Right lobe of liver (tissue), 6 donors: ENCODE measurements at regions not wholly inside any gene's neighbourhood (a gene's known extent, or its start where the extent isn't known, plus 50 kb on each side); places are given as distances from the start of the nearest gene placed in this dataset.

Experiments
- ATAC-seq, 4 donors: fragments of 200-7000 bp; cut with Tn5 transposase; one replicate each; pipeline ENCODE4 v1.9.1; 2020; ENCODE audit warnings: mild to moderate bottlenecking in 4 of 4, moderate library complexity in 4 of 4
- DNase-seq, 3 donors: peaks; one replicate each; pipeline ENCODE4 v3.0.0-alpha.2; 2020
- H3K27ac ChIP-seq, 3 donors: fragments of 200-600 bp; one replicate each; pipeline ENCODE4 v1.8.0; 2022
- H3K27me3 ChIP-seq, 2 donors: fragments of 200-600 bp; one replicate each; pipeline ENCODE4 v1.8.0; 2022
- H3K36me3 ChIP-seq, 4 donors: fragments of 200-600 bp; sonication (generic) in 1 of 4; one replicate each; pipeline versions ENCODE4 v1.5.1 to v1.8.0; 2017 to 2022; ENCODE audit warnings: control low read depth in 1 of 4
- H3K4me1 ChIP-seq, 4 donors: fragments of 200-600 bp; sonication (generic) in 1 of 4; one replicate each; pipeline versions ENCODE4 v1.5.1 to v1.8.0; 2017 to 2022; ENCODE audit warnings: control low read depth in 1 of 4
- H3K4me3 ChIP-seq, 3 donors: fragments of 200-600 bp; one replicate each; pipeline ENCODE4 v1.8.0; 2022
- H3K9me3 ChIP-seq, 4 donors: fragments of 200-600 bp; sonication (generic) in 1 of 4; one replicate each; pipeline versions ENCODE4 v1.5.1 to v1.8.0; 2017 to 2022; ENCODE audit warnings: control low read depth in 1 of 4
- POLR2A ChIP-seq: fragments of 450-650 bp; IDR thresholded peaks from one replicate; pipeline ENCODE4 v1.6.1; 2017; ENCODE audit warnings: antibody characterized with exemption, mild to moderate bottlenecking
- WGBS: methylation state at CpG from one replicate; pipeline ENCODE4 v1.1.6; 2018; ENCODE audit warnings: low coverage, low lambda C conversion rate; ENCODE audit not compliant: insufficient coverage; ENCODE audit errors: missing lambda C conversion rate; 5-methylcytosine and 5-hydroxymethylcytosine counted together
- intact Hi-C, 2 donors: fragments of 100-400 bp; cut with DNase I; formaldehyde crosslinking; loops; one replicate each; pipeline versions ENCODE4 v1.11.2 to v1.14.1; 2022
- TF ChIP-seq, protein P1 (sequence below), 4 donors: fragments of 200-600 bp in 3 of 4; fragments of 450-650 bp in 1 of 4; IDR thresholded peaks; one replicate each; pipeline versions ENCODE4 v1.5.1 to v1.8.0; 2016 to 2022; ENCODE audit warnings: antibody characterized with exemption in 4 of 4, mild to moderate bottlenecking in 2 of 4
- donor health status: DM: no; HTN: yes; CAD: no.
- donor health status: DM: no; HTN: no; CAD: no.
- donor health status: DM: no; HTN: no; CAD: no.
- donor health status: DM: no; HTN: yes; CAD: no.
- donor health status: DM: no; HTN: yes; CAD: no.

DNA sequence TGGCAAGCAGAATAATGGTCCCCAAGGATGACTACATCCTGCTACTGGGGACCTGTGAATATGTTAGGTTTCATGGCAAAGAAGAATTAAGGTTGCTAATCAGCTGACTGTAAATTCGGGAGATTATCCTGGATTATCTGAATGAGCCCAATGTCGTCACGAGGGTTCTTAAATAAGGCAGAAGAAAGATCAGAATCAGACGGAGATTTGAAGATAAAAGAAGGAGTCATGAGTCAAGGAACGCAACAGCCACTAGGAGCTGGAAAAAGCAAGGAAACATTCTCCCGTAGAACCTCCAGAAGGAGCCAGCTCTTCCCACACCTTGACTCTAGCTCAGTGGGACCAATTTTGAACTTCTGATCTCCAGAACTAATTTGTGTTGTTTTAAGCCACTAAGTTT is 82.9 kb upstream of the APBB1IP start:
- H3K27me3 ChIP-seq: no peaks in the 10 kb centered on the region
- intact Hi-C loops: no loop called here
- H3K4me3 ChIP-seq: no peak overlapping the region
- no peak for DNase-seq
- no peak for ATAC-seq
- H3K36me3 ChIP-seq: no peaks in the 10 kb centered on the region
- no peak overlapping the region for H3K27ac ChIP-seq
- WGBS: 58% methylated on average over 5 of the region's 6 CpGs
- H3K9me3 ChIP-seq: no peaks in the 10 kb centered on the region
- no peaks in the 10 kb centered on the region for H3K4me1 ChIP-seq
- TF ChIP-seq POLR2A: no peak
- TF ChIP-seq, protein P1, sequence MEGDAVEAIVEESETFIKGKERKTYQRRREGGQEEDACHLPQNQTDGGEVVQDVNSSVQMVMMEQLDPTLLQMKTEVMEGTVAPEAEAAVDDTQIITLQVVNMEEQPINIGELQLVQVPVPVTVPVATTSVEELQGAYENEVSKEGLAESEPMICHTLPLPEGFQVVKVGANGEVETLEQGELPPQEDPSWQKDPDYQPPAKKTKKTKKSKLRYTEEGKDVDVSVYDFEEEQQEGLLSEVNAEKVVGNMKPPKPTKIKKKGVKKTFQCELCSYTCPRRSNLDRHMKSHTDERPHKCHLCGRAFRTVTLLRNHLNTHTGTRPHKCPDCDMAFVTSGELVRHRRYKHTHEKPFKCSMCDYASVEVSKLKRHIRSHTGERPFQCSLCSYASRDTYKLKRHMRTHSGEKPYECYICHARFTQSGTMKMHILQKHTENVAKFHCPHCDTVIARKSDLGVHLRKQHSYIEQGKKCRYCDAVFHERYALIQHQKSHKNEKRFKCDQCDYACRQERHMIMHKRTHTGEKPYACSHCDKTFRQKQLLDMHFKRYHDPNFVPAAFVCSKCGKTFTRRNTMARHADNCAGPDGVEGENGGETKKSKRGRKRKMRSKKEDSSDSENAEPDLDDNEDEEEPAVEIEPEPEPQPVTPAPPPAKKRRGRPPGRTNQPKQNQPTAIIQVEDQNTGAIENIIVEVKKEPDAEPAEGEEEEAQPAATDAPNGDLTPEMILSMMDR (IDR thresholded peaks at IDR 0.05): no peak

DNA sequence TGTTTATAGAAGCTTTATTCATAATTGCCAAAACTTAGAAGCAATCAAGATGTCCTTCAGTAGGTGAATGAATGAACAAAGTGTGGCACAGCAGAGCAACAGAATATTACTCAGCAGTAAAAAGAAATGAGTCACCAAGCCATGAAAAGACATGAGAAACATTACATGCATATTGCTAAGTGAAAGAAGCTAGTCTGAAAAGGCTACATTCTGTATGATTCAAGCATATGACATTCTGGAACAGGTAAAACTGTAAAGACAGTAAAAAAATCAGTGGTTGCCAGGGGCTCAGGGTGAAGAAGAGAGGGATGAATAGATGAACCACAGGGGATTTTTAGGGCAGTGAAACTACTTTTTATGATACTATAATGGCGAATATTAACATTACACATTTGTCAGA is 80.9 kb upstream of the APBB1IP start:
- TF ChIP-seq, protein P1 (IDR thresholded peaks at IDR 0.05): no peak
- TF ChIP-seq POLR2A: no peak
- H3K27ac ChIP-seq: no peak overlapping the region
- no peaks in the 10 kb centered on the region for H3K9me3 ChIP-seq
- ATAC-seq: no peak
- no peaks in the 10 kb centered on the region for H3K4me1 ChIP-seq
- intact Hi-C loops: no loop called here
- no peaks in the 10 kb centered on the region for H3K36me3 ChIP-seq
- no peak for DNase-seq
- H3K4me3 ChIP-seq: no peak overlapping the region
- 11% methylated on average over 1 of the region's 1 CpG for WGBS
- H3K27me3 ChIP-seq: no peaks in the 10 kb centered on the region

DNA sequence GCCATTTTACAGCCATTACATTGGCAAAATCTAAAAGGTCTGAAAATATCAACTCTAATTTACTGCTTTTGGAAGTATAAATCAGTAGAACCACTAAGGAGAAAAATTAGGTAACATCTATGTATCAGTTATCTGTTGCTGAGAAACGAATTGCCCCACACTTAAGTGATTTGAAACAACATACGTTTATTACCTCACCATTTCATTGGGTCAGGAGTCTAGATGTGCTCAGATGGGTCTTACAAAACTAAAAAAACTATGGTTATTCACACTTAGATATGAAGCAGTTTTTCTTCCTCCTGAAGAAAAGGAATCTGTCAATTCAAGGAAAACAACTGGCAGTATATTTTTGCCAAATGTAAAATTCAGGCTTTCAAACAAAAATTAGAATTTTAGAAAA is 80.1 kb upstream of the APBB1IP start:
- Histone ChIP-seq H3K27ac (no peak overlapping the region), H3K4me3 (no peak overlapping the region), H3K9me3 (no peaks in the 10 kb centered on the region), H3K36me3 (no peaks in the 10 kb centered on the region), H3K4me1 (no peaks in the 10 kb centered on the region), H3K27me3 (no peaks in the 10 kb centered on the region)
- intact Hi-C loops: no loop called here
- ATAC-seq (no peak), DNase-seq (no peak)
- TF ChIP-seq, protein P1 (IDR thresholded peaks at IDR 0.05): no peak
- no peak for TF ChIP-seq POLR2A
- 11% methylated on average over 2 of the region's 2 CpGs for WGBS

DNA sequence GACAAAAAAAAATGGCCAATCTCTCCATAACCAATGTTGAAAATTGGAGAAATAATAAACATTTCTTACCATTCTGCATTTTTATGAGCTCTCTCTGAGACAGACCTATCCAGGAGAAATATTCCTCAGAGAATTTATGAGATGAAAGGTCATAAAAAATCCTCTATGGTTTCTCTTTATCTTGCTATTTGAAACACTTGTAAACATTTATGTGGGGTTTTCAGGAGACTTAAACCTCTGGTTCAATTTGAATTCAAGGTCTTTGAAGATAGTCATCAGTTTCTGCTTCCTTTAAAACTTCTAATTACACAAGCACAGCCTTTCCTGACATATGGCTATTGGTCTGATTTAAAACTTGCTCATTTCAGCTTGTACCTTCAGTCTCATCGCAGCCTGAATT is 78.5 kb upstream of the APBB1IP start:
- intact Hi-C loops: no loop called here

More for the DNA sequence above, 78.5 kb upstream of the APBB1IP start:
- no peaks in the 10 kb centered on the region for H3K27me3 ChIP-seq
- H3K4me1 ChIP-seq: no peaks in the 10 kb centered on the region
- no peak overlapping the region for H3K4me3 ChIP-seq
- no peak for TF ChIP-seq POLR2A
- TF ChIP-seq, protein P1 (IDR thresholded peaks at IDR 0.05): no peak
- H3K36me3 ChIP-seq: no peaks in the 10 kb centered on the region
- no peak overlapping the region for H3K27ac ChIP-seq
- ATAC-seq: no peak
- DNase-seq: no peak
- no peaks in the 10 kb centered on the region for H3K9me3 ChIP-seq
- 62% methylated on average over 1 of the region's 1 CpG for WGBS
